Left colon (tissue), 2 donors: ENCODE measurements at regions not wholly inside any gene's neighbourhood (a gene's known extent, or its start where the extent isn't known, plus 50 kb on each side); places are given as distances from the start of the nearest gene placed in this dataset.

Source experiments
- ATAC-seq: fragments of 200-7000 bp; cut with Tn5 transposase; one replicate; pipeline ENCODE4 v1.9.1; 2020; ENCODE audit warnings: mild to moderate bottlenecking, moderate library complexity
- DNase-seq, 2 donors: peaks; one replicate each; pipeline ENCODE4 v3.0.0-alpha.2; 2020
- intact Hi-C, 2 donors: fragments of 100-400 bp; cut with DNase I in 1 of 2; cut with micrococcal nuclease in 1 of 2; formaldehyde crosslinking; loops; one replicate each; pipeline versions ENCODE4 v1.11.2 to v1.14.0; 2022; cut with DNase I, micrococcal nuclease
- donor health status: DM: no; HTN: no; CAD: no.
- donor health status: DM: yes; HTN: yes; CAD: no.

- DNase-seq (no peak), ATAC-seq (no peak)
- intact Hi-C loops = no loop called here
These were observed 445.3 kb upstream of the MGMT start for GRCh38 chr10:129021594-129022304.

- no peak for ATAC-seq
- intact Hi-C loops = no loop called here
- no peak for DNase-seq
These were observed 444.0 kb upstream of the MGMT start for GRCh38 chr10:129023082-129023481.

GRCh38 chr10:129024046-129024445 lies 443.0 kb upstream of the MGMT start:
- intact Hi-C loops = no loop called here
- ATAC-seq = no peak
- DNase-seq = no peak

- intact Hi-C loops = no loop called here
- no peak for ATAC-seq
- no peak for DNase-seq
These were observed 441.3 kb upstream of the MGMT start for GRCh38 chr10:129025787-129026186.

GRCh38 chr10:129027906-129028305 lies 439.1 kb upstream of the MGMT start:
- intact Hi-C loops = no loop called here
- ATAC-seq = no peak

GRCh38 chr10:129028451-129028850 lies 438.6 kb upstream of the MGMT start:
- DNase-seq (no peak), ATAC-seq (no peak)
- intact Hi-C loops = no loop called here

More at GRCh38 chr10:129027906-129028305, 439.1 kb upstream of the MGMT start:
- no peak for DNase-seq

GRCh38 chr10:129029051-129029450 lies 438.0 kb upstream of the MGMT start:
- ATAC-seq (no peak), DNase-seq (no peak)
- intact Hi-C loops = no loop called here

GRCh38 chr10:129029851-129030602 lies 437.0 kb upstream of the MGMT start:
- ATAC-seq = no peak
- intact Hi-C loops = loop anchor here in 1 of 2 donors (10.0 kb wide), 1 partner anchor 935 kb away; the partner anchor contains the start of gene EBF3
- no peak for DNase-seq

- DNase-seq = no peak
- no peak for ATAC-seq
- intact Hi-C loops = loop anchor here in 1 of 2 donors (10.0 kb wide), 1 partner anchor 934 kb away; the partner anchor contains the start of gene EBF3
These were observed 436.5 kb upstream of the MGMT start for GRCh38 chr10:129030603-129030895.

- intact Hi-C loops = loop anchor here in 1 of 2 donors (10.0 kb wide), 1 partner anchor 934 kb away; the partner anchor contains the start of gene EBF3
- ATAC-seq (peak; percentile 85), DNase-seq (peak in 1 of 2 donors; percentile 50)
These were observed 435.8 kb upstream of the MGMT start for GRCh38 chr10:129030996-129031843.

GRCh38 chr10:129031844-129032150 lies 435.2 kb upstream of the MGMT start:
- intact Hi-C loops = loop anchor here in 1 of 2 donors (10.0 kb wide), 1 partner anchor 933 kb away; the partner anchor contains the start of gene EBF3
- DNase-seq (no peak), ATAC-seq (no peak)

GRCh38 chr10:129032372-129033313 lies 434.4 kb upstream of the MGMT start:
- ATAC-seq = no peak
- no peak for DNase-seq
- intact Hi-C loops = loop anchor here in 1 of 2 donors (10.0 kb wide), 1 partner anchor 932 kb away; the partner anchor contains the start of gene EBF3

- intact Hi-C loops = loop anchor here in 1 of 2 donors (10.0 kb wide), 1 partner anchor 931 kb away; the partner anchor contains the start of gene EBF3
- no peak for ATAC-seq
- no peak for DNase-seq
These were observed 433.7 kb upstream of the MGMT start for GRCh38 chr10:129033340-129033739.

GRCh38 chr10:129033790-129034272 lies 433.2 kb upstream of the MGMT start:
- intact Hi-C loops = loop anchor here in 1 of 2 donors (10.0 kb wide), 1 partner anchor 931 kb away; the partner anchor contains the start of gene EBF3
- DNase-seq = no peak
- no peak for ATAC-seq

- intact Hi-C loops = loop anchor here in 1 of 2 donors (10.0 kb wide), 1 partner anchor 930 kb away; the partner anchor contains the start of gene EBF3
- no peak for ATAC-seq
- no peak for DNase-seq
These were observed 431.8 kb upstream of the MGMT start for GRCh38 chr10:129035052-129035827.

- no peak for DNase-seq
- ATAC-seq = no peak
- intact Hi-C loops = loop anchor here in 1 of 2 donors (10.0 kb wide), 1 partner anchor 926 kb away; the partner anchor contains the start of gene EBF3
These were observed 428.5 kb upstream of the MGMT start for GRCh38 chr10:129038522-129038921.
